Neural crest cell (in vitro differentiated cells): ENCODE measurements at regions not wholly inside any gene's neighbourhood (a gene's known extent, or its start where the extent isn't known, plus 50 kb on each side); places are given as distances from the start of the nearest gene placed in this dataset.

Experiments
- DNase-seq: peaks from one replicate; pipeline ENCODE4 v3.0.0; 2021; ENCODE audit warnings: low read depth, mixed read lengths, low spot score
- H3K27ac Mint-ChIP-seq: one replicate; pipeline ENCODE4 v1.8.0; 2021; ENCODE audit warnings: mild to moderate bottlenecking, mixed read lengths; ENCODE audit not compliant: unreplicated experiment
- H3K27me3 Mint-ChIP-seq: 2 replicates; pipeline ENCODE4 v1.8.0; 2021; ENCODE audit warnings: low read depth, mild to moderate bottlenecking, mixed read lengths
- H3K36me3 Mint-ChIP-seq: 2 replicates; pipeline ENCODE4 v1.8.0; 2021; ENCODE audit warnings: low read depth, mild to moderate bottlenecking, mixed read lengths
- H3K4me1 Mint-ChIP-seq: 2 replicates; pipeline ENCODE4 v1.8.0; 2021; ENCODE audit warnings: mixed read lengths
- H3K4me3 Mint-ChIP-seq: one replicate; pipeline ENCODE4 v1.8.0; 2021; ENCODE audit warnings: mild to moderate bottlenecking, mixed read lengths
- H3K9me3 Mint-ChIP-seq: 2 replicates; pipeline ENCODE4 v1.8.0; 2021; ENCODE audit warnings: mixed read lengths
- TF ChIP-seq, protein P1 (sequence below): fragments of 200-600 bp; sonication (generic); conservative IDR thresholded peaks from 2 replicates; pipeline ENCODE4 v1.5.0; 2021; ENCODE audit warnings: antibody characterized with exemption, mild to moderate bottlenecking

DNA sequence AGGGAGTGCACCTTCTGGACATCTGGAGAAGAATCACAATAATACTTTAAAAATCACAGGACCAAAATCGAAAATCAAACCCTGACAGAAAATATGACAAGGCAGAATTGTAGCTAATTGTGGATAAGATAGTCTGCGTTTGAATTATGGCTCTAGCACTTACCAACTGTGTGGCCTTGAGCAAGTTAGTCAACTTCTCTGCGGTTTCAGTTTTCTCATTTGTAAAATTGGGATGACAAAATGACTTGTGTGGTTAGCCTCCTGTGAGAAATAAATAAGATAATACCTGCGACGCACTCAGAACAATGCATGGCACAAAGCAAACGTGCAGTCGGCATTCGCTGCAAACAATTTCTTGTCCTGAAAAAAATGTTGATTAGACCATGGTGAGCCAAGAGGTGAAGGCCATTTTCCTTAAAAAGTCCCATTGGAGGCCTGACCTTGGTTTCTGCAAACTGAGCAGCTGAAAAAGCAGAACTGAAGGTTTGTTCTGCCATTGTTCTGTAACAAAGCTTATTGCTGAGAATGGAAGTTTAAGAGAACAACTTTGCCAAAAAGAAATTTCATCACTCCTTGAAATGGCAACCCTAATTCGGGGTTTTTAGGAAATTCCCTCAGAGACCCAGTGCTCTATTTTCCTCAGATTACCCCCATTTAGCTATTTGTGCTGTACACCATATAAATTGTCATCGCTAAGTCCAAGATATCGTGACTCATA is 266.3 kb downstream of the ERMARD start:
- TF ChIP-seq, protein P1, sequence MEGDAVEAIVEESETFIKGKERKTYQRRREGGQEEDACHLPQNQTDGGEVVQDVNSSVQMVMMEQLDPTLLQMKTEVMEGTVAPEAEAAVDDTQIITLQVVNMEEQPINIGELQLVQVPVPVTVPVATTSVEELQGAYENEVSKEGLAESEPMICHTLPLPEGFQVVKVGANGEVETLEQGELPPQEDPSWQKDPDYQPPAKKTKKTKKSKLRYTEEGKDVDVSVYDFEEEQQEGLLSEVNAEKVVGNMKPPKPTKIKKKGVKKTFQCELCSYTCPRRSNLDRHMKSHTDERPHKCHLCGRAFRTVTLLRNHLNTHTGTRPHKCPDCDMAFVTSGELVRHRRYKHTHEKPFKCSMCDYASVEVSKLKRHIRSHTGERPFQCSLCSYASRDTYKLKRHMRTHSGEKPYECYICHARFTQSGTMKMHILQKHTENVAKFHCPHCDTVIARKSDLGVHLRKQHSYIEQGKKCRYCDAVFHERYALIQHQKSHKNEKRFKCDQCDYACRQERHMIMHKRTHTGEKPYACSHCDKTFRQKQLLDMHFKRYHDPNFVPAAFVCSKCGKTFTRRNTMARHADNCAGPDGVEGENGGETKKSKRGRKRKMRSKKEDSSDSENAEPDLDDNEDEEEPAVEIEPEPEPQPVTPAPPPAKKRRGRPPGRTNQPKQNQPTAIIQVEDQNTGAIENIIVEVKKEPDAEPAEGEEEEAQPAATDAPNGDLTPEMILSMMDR, result no peak
- peaks cover 32% of the 10 kb centered on the region for H3K27me3 Mint-ChIP-seq
- H3K4me3 Mint-ChIP-seq, result no peak overlapping the region
- H3K36me3 Mint-ChIP-seq, result peaks cover 2% of the 10 kb centered on the region
- no peak overlapping the region for H3K27ac Mint-ChIP-seq
- peaks cover 7% of the 10 kb centered on the region for H3K9me3 Mint-ChIP-seq
- DNase-seq, result no peak
- peaks cover 6% of the 10 kb centered on the region for H3K4me1 Mint-ChIP-seq

DNA sequence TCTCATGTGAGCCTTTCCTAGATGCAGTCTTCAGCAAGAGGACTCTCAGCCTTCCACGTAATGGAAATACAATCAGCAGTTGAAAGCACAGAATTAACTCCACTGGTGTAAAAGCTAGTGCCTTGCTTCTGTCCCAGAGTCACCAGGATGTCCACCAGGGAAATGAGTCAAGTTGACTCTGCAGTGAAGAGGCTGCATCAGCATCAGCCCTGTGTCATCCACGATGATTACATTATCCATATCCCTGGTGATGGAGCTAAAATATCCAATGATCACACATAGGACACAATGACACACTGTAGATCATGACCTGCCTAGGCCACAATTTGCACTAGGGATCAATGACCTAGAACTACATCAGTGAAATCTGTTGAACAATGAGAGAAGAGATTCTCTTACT is 262.4 kb downstream of the ERMARD start:
- Mint-ChIP-seq H3K36me3 (peaks cover 2% of the 10 kb centered on the region), H3K27me3 (peaks cover 28% of the 10 kb centered on the region), H3K4me1 (peaks cover 13% of the 10 kb centered on the region), H3K9me3 (peaks cover 7% of the 10 kb centered on the region), H3K4me3 (no peak overlapping the region), H3K27ac (no peak overlapping the region)
- TF ChIP-seq, protein P1, result no peak
- no peak for DNase-seq

DNA sequence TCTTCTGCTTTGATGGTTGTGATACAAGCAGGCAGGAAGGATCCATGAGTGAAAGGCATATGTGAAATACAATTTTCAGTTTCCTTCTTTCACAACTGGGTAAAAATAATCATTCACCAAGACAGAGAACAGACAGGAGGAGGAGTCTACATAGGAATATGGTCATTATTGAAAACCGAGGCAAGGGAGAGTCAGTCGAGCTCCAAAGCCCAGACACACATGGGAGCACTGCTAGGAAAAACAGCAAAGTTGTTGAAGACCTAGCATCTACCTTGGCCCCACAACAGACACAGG is 260.6 kb downstream of the ERMARD start:
- Mint-ChIP-seq H3K27ac (no peak overlapping the region), H3K4me3 (no peak overlapping the region), H3K27me3 (peaks cover 31% of the 10 kb centered on the region), H3K4me1 (peaks cover 20% of the 10 kb centered on the region), H3K36me3 (no peaks in the 10 kb centered on the region), H3K9me3 (peaks cover 2% of the 10 kb centered on the region)
- TF ChIP-seq, protein P1, result no peak
- DNase-seq, result no peak

DNA sequence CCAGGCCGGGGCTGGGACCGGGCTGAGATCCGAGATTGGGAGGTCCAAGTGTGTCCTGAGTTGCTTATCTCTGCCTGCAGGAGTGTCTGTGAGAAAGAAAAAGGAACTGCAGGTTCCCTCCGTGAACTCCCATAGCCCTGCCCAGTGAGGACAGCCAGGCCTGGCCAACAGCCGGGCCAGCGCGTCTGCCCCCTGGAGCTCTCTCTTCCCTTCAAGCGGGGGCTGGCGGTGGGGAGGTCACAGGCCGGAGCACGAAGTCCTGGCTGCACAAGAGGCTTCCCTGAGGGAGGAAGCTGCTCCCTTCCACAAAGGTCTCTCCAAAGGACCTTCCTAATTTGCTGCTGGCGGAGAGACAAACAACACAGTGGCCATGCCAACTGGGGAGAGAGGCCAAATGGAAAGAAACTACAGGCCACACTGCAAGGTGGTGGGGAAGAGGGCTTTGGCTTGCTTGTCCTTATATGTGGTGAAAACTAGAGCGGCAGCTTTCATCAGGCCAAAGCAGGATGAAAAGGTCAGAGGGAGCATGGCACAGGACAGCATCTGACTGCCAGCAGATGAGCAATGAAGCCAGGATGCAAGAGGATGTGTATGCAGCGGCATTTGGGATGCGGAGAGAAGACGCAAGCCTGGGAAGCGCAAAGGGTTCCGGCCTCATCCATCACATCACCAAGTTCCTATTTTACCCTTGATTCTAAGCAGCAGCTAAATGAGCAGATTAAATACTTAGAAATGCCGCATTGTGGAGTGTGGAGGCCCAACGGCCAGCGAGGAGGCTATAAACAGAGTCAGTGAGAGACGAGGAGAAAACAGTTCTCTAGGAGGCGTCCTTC is 260.0 kb downstream of the ERMARD start:
- DNase-seq, result no peak
- Mint-ChIP-seq H3K36me3 (no peaks in the 10 kb centered on the region), H3K27ac (no peak overlapping the region), H3K27me3 (peaks cover 36% of the 10 kb centered on the region), H3K9me3 (peaks cover 2% of the 10 kb centered on the region), H3K4me1 (peaks cover 23% of the 10 kb centered on the region), H3K4me3 (no peak overlapping the region)
- TF ChIP-seq, protein P1, result no peak

DNA sequence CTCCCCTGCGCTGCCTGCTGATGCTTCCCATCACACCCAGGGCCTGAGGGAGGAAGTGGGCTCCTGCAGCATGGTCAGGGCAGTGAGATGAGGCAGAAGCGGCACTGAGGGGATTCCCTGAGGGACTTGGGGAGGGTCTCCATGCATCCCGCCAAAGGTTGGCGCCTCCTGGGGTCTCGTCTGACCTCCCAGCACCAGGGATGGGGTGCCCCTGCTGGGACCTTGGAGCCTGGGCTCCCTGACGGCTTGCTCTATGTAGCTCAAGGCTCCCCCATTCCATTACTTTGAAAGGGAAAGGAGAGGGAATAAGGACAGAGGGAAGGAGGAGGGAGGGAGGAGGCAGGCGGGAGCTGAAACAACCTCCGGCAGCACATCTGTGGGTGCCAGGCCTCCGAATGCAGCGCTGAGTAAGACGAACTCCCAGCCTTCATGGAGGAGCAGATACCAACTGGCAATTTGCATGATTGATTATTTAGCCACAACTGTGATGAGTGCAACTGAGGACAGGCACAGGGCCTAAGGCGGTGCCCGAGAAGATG is 259.3 kb downstream of the ERMARD start:
- Mint-ChIP-seq H3K36me3 (no peaks in the 10 kb centered on the region), H3K27me3 (peaks cover 39% of the 10 kb centered on the region), H3K9me3 (peaks cover 2% of the 10 kb centered on the region), H3K4me1 (peaks cover 23% of the 10 kb centered on the region), H3K4me3 (no peak overlapping the region), H3K27ac (no peak overlapping the region)
- TF ChIP-seq, protein P1, result no peak
- DNase-seq, result no peak
